ENCODE measurements at regions not wholly inside any gene's neighbourhood (a gene's known extent, or its start where the extent isn't known, plus 50 kb on each side); places are given as distances from the start of the nearest gene placed in this dataset.

- no peak for TF ChIP-seq SREBF1 (IDR thresholded peaks at IDR 0.05; ENCODE audit: low read length)
- TF ChIP-seq, protein P1, sequence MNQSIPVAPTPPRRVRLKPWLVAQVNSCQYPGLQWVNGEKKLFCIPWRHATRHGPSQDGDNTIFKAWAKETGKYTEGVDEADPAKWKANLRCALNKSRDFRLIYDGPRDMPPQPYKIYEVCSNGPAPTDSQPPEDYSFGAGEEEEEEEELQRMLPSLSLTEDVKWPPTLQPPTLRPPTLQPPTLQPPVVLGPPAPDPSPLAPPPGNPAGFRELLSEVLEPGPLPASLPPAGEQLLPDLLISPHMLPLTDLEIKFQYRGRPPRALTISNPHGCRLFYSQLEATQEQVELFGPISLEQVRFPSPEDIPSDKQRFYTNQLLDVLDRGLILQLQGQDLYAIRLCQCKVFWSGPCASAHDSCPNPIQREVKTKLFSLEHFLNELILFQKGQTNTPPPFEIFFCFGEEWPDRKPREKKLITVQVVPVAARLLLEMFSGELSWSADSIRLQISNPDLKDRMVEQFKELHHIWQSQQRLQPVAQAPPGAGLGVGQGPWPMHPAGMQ (IDR thresholded peaks at IDR 0.05; ENCODE audit: borderline replicate concordance): no peak
These were observed 520.2 kb upstream of the ZWINT start (continued) for GRCh38 chr10:56881218-56881617.

DNA sequence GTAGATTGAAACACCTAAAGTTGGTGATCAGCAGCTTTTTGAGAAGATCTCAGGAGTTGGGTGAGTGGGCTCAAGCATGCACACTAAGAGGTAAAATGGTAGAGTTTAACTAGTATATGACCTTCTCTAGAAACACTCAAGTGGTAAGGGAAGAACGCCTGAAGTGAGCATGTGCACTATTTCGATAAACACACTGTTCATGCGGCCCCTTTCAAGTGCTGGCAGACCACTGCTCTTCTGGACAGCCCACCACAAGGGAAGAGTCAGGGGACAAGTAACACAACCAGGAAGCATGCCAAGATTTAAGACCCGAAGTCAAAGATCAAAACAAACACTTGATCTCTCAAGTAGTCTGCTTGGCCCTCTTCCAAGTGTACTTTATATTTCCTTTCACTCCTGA, 519.5 kb upstream of the ZWINT start:
- H2AFZ ChIP-seq (ENCODE audit: control insufficient read depth, low read depth, low read length): no peak overlapping the region
- H3K4me3 ChIP-seq: no peak overlapping the region
- in situ Hi-C loops (cut with MboI) (no loop called here), intact Hi-C loops (cut with micrococcal nuclease; ENCODE audit: unreplicated experiment) (no loop called here)
- no peaks in the 10 kb centered on the region for H3K27me3 ChIP-seq (replicated peaks in 1 of 2; ENCODE audit: control insufficient read depth in 2 of 2, insufficient read depth in 2 of 2, low read length in 1 of 2)
- no peak overlapping the region for H3K27ac ChIP-seq (ENCODE audit: control insufficient read depth, insufficient read depth)
- no peak overlapping the region for H3K9ac ChIP-seq (ENCODE audit: control insufficient read depth, insufficient read depth, low read length)
- no peaks in the 10 kb centered on the region for H4K20me1 ChIP-seq (ENCODE audit: control insufficient read depth, insufficient read depth)
- no peaks in the 10 kb centered on the region for H3K4me1 ChIP-seq (ENCODE audit: control insufficient read depth, insufficient read depth, low read length)
- ChIA-PET POLR2A (no interaction called here), RAD21 (ENCODE audit: unreplicated experiment) (no interaction called here), SMC1A (ENCODE audit: uncharacterized antibody, unreplicated experiment) (interaction anchor here (1.0 kb wide), 1 partner anchor 67 kb away, joined by 3 read pairs; no protein-coding TSS in a partner anchor), CTCF (no interaction called here)
- H3K9me3 ChIP-seq (replicated peaks; ENCODE audit: control insufficient read depth, insufficient read depth, low read length): no peaks in the 10 kb centered on the region
- no TSS peak for BruUV-seq (replicated peaks)
- H3K36me3 ChIP-seq (ENCODE audit: control insufficient read depth in 2 of 2, insufficient read depth in 2 of 2, low read length in 1 of 2): no peaks in the 10 kb centered on the region
- 0% methylated on average over 4 of the region's 4 CpGs for WGBS (ENCODE audit: insufficient coverage, insufficient replicate concordance, low lambda C conversion rate, missing lambda C conversion rate)
- no peak overlapping the region for H3K4me2 ChIP-seq (ENCODE audit: control insufficient read depth, insufficient read depth)
- no peaks in the 10 kb centered on the region for H3K79me2 ChIP-seq (ENCODE audit: control insufficient read depth, insufficient read depth, low read length)
- DNase-seq (ENCODE audit: low read depth, low spot score) (no peak), FAIRE-seq (no peak), ATAC-seq (no peak)
- TF ChIP-seq SIX5 (IDR thresholded peaks at IDR 0.05; ENCODE audit: low read depth, low read length, severe bottlenecking): no peak
- no peak for TF ChIP-seq NRF1 (conservative IDR thresholded peaks at IDR 0.05; ENCODE audit: low read depth, low read length)
- no peak for TF ChIP-seq JUND (IDR thresholded peaks at IDR 0.05; ENCODE audit: low read depth, low read length)
- no peak for TF ChIP-seq ZNF207 (IDR thresholded peaks at IDR 0.05; ENCODE audit: borderline replicate concordance)
- no peak for TF ChIP-seq IKZF1 (conservative IDR thresholded peaks at IDR 0.05)
- no peak for TF ChIP-seq EP300 (IDR thresholded peaks at IDR 0.05; ENCODE audit: borderline replicate concordance in 1 of 2, control insufficient read depth in 1 of 2, low read depth in 2 of 2, low read length in 2 of 2)
- TF ChIP-seq, protein P2, sequence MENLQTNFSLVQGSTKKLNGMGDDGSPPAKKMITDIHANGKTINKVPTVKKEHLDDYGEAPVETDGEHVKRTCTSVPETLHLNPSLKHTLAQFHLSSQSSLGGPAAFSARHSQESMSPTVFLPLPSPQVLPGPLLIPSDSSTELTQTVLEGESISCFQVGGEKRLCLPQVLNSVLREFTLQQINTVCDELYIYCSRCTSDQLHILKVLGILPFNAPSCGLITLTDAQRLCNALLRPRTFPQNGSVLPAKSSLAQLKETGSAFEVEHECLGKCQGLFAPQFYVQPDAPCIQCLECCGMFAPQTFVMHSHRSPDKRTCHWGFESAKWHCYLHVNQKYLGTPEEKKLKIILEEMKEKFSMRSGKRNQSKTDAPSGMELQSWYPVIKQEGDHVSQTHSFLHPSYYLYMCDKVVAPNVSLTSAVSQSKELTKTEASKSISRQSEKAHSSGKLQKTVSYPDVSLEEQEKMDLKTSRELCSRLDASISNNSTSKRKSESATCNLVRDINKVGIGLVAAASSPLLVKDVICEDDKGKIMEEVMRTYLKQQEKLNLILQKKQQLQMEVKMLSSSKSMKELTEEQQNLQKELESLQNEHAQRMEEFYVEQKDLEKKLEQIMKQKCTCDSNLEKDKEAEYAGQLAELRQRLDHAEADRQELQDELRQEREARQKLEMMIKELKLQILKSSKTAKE (IDR thresholded peaks at IDR 0.05; ENCODE audit: low read depth, poor library complexity, severe bottlenecking): no peak
- no peak for TF ChIP-seq PAX8 (IDR thresholded peaks at IDR 0.05)
- TF ChIP-seq BACH1 (IDR thresholded peaks at IDR 0.05; ENCODE audit: borderline replicate concordance): no peak
- TF ChIP-seq, protein P3, sequence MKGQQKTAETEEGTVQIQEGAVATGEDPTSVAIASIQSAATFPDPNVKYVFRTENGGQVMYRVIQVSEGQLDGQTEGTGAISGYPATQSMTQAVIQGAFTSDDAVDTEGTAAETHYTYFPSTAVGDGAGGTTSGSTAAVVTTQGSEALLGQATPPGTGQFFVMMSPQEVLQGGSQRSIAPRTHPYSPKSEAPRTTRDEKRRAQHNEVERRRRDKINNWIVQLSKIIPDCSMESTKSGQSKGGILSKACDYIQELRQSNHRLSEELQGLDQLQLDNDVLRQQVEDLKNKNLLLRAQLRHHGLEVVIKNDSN (IDR thresholded peaks at IDR 0.05; ENCODE audit: borderline replicate concordance, extremely low read length, insufficient read depth, low read depth, low read length): no peak
- no peak for TF ChIP-seq WRNIP1 (IDR thresholded peaks at IDR 0.05; ENCODE audit: borderline replicate concordance, low read depth, low read length)
- TF ChIP-seq RELB (IDR thresholded peaks at IDR 0.05; ENCODE audit: low read depth): no peak
- no peak for TF ChIP-seq HDGF (IDR thresholded peaks at IDR 0.05)
- no peak for TF ChIP-seq ZNF274 (IDR thresholded peaks at IDR 0.05; ENCODE audit: insufficient read depth, insufficient read length)

Measured in GM12878 (cell line).